Gastroesophageal sphincter (tissue), 3 donors: ENCODE measurements at regions not wholly inside any gene's neighbourhood (a gene's known extent, or its start where the extent isn't known, plus 50 kb on each side); places are given as distances from the start of the nearest gene placed in this dataset.

Source experiments
- POLR2A ChIP-seq, 2 donors: fragments of 450-650 bp; IDR thresholded peaks; one replicate each; pipeline ENCODE4 v1.6.1; 2017; ENCODE audit warnings: antibody characterized with exemption in 2 of 2, mild to moderate bottlenecking in 2 of 2, moderate library complexity in 1 of 2
- TF ChIP-seq, protein P1 (sequence below), 4 experiments: fragments of 200-600 bp in 2 of 4; fragments of 450-650 bp in 2 of 4; sonication (generic) in 1 of 4; IDR thresholded peaks; one replicate each; pipeline ENCODE4 v1.5.1; 2017 to 2019; ENCODE audit warnings: antibody characterized with exemption in 4 of 4, mild to moderate bottlenecking in 2 of 4, moderate library complexity in 2 of 4

DNA sequence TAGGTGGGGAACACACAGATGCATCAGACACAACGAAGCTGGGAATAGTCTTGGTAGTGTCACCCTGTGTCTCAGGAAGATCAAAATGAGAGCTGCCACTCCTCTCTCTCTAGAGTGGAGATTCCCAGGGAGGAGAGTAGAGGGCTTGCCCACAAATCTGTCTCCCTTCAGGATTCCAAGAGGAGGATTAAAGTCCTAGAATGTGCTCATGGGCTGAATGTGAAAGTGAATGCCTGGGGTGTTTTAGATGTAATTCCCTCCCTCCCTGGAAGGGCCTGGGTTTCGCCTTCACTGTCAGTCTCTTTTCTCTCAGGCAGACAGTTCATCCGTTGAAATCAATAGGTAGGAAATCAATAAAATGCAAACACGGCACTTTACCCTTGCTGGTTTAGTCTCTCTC, 282.6 kb upstream of the PPARGC1A start:
- TF ChIP-seq POLR2A (IDR thresholded peaks at IDR 0.05), result no peak
- TF ChIP-seq, protein P1, sequence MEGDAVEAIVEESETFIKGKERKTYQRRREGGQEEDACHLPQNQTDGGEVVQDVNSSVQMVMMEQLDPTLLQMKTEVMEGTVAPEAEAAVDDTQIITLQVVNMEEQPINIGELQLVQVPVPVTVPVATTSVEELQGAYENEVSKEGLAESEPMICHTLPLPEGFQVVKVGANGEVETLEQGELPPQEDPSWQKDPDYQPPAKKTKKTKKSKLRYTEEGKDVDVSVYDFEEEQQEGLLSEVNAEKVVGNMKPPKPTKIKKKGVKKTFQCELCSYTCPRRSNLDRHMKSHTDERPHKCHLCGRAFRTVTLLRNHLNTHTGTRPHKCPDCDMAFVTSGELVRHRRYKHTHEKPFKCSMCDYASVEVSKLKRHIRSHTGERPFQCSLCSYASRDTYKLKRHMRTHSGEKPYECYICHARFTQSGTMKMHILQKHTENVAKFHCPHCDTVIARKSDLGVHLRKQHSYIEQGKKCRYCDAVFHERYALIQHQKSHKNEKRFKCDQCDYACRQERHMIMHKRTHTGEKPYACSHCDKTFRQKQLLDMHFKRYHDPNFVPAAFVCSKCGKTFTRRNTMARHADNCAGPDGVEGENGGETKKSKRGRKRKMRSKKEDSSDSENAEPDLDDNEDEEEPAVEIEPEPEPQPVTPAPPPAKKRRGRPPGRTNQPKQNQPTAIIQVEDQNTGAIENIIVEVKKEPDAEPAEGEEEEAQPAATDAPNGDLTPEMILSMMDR (IDR thresholded peaks at IDR 0.05), result no peak
